ENCODE measurements at regions not wholly inside any gene's neighbourhood (a gene's known extent, or its start where the extent isn't known, plus 50 kb on each side); places are given as distances from the start of the nearest gene placed in this dataset.
"Not testable (repeated sequence)": the region's sequence is repeated elsewhere in the genome, so short reads cannot be mapped to it uniquely, and the experiment has no call there.

- H3K27me3 ChIP-seq (ENCODE audit: control insufficient read depth, insufficient read depth, low read length); H3K9ac ChIP-seq (ENCODE audit: low read depth, low read length); H3K36me3 ChIP-seq (ENCODE audit: control insufficient read depth, insufficient read depth, low read length); H3K4me3 ChIP-seq (ENCODE audit: low read depth, low read length); H3K9me3 ChIP-seq (ENCODE audit: control insufficient read depth, insufficient read depth, low read length); H3K27ac ChIP-seq (ENCODE audit: low read depth, low read length); H3K4me1 ChIP-seq (ENCODE audit: control insufficient read depth, insufficient read depth, low read length): not testable (repeated sequence)
Measured at GRCh38 chr15:22134941-22135566, 54.7 kb downstream of the OR4M2 start.

GRCh38 chr15:22137572-22137971 lies 57.2 kb downstream of the OR4M2 start:
- H3K4me1 ChIP-seq (ENCODE audit: control insufficient read depth, insufficient read depth, low read length); H3K27me3 ChIP-seq (ENCODE audit: control insufficient read depth, insufficient read depth, low read length); H3K9ac ChIP-seq (ENCODE audit: low read depth, low read length); H3K4me3 ChIP-seq (ENCODE audit: low read depth, low read length); H3K27ac ChIP-seq (ENCODE audit: low read depth, low read length); H3K9me3 ChIP-seq (ENCODE audit: control insufficient read depth, insufficient read depth, low read length); H3K36me3 ChIP-seq (ENCODE audit: control insufficient read depth, insufficient read depth, low read length): not testable (repeated sequence)

- H3K27ac ChIP-seq (ENCODE audit: low read depth, low read length); H3K27me3 ChIP-seq (ENCODE audit: control insufficient read depth, insufficient read depth, low read length); H3K4me1 ChIP-seq (ENCODE audit: control insufficient read depth, insufficient read depth, low read length); H3K9ac ChIP-seq (ENCODE audit: low read depth, low read length); H3K4me3 ChIP-seq (ENCODE audit: low read depth, low read length); H3K9me3 ChIP-seq (ENCODE audit: control insufficient read depth, insufficient read depth, low read length); H3K36me3 ChIP-seq (ENCODE audit: control insufficient read depth, insufficient read depth, low read length): not testable (repeated sequence)
Measured at GRCh38 chr15:22141106-22141505, 60.8 kb downstream of the OR4M2 start.

- not testable (repeated sequence) for H3K36me3 ChIP-seq (ENCODE audit: control insufficient read depth, insufficient read depth, low read length); H3K27ac ChIP-seq (ENCODE audit: low read depth, low read length); H3K9ac ChIP-seq (ENCODE audit: low read depth, low read length)
Measured at GRCh38 chr15:22148109-22148508, 67.8 kb downstream of the OR4M2 start.

GRCh38 chr15:22158243-22158642 lies 77.9 kb downstream of the OR4M2 start:
- not testable (repeated sequence) for H3K4me1 ChIP-seq (ENCODE audit: control insufficient read depth, insufficient read depth, low read length); H3K9me3 ChIP-seq (ENCODE audit: control insufficient read depth, insufficient read depth, low read length); H3K4me3 ChIP-seq (ENCODE audit: low read depth, low read length); H3K27ac ChIP-seq (ENCODE audit: low read depth, low read length); H3K9ac ChIP-seq (ENCODE audit: low read depth, low read length); H3K27me3 ChIP-seq (ENCODE audit: control insufficient read depth, insufficient read depth, low read length); H3K36me3 ChIP-seq (ENCODE audit: control insufficient read depth, insufficient read depth, low read length)

More at GRCh38 chr15:22148109-22148508, 67.8 kb downstream of the OR4M2 start:
- not testable (repeated sequence) for H3K27me3 ChIP-seq (ENCODE audit: control insufficient read depth, insufficient read depth, low read length); H3K4me1 ChIP-seq (ENCODE audit: control insufficient read depth, insufficient read depth, low read length); H3K9me3 ChIP-seq (ENCODE audit: control insufficient read depth, insufficient read depth, low read length); H3K4me3 ChIP-seq (ENCODE audit: low read depth, low read length)

- H3K9me3 ChIP-seq (ENCODE audit: control insufficient read depth, insufficient read depth, low read length); H3K36me3 ChIP-seq (ENCODE audit: control insufficient read depth, insufficient read depth, low read length); H3K9ac ChIP-seq (ENCODE audit: low read depth, low read length); H3K27ac ChIP-seq (ENCODE audit: low read depth, low read length); H3K4me1 ChIP-seq (ENCODE audit: control insufficient read depth, insufficient read depth, low read length); H3K27me3 ChIP-seq (ENCODE audit: control insufficient read depth, insufficient read depth, low read length); H3K4me3 ChIP-seq (ENCODE audit: low read depth, low read length): not testable (repeated sequence)
Measured at GRCh38 chr15:22160283-22160682, 80.0 kb downstream of the OR4M2 start.

- H3K4me3 ChIP-seq (ENCODE audit: low read depth, low read length); H3K36me3 ChIP-seq (ENCODE audit: control insufficient read depth, insufficient read depth, low read length); H3K27ac ChIP-seq (ENCODE audit: low read depth, low read length); H3K9me3 ChIP-seq (ENCODE audit: control insufficient read depth, insufficient read depth, low read length); H3K4me1 ChIP-seq (ENCODE audit: control insufficient read depth, insufficient read depth, low read length); H3K9ac ChIP-seq (ENCODE audit: low read depth, low read length); H3K27me3 ChIP-seq (ENCODE audit: control insufficient read depth, insufficient read depth, low read length): not testable (repeated sequence)
Measured at GRCh38 chr15:22160741-22161140, 80.4 kb downstream of the OR4M2 start.

GRCh38 chr15:22161398-22161797 lies 81.1 kb downstream of the OR4M2 start:
- not testable (repeated sequence) for H3K36me3 ChIP-seq (ENCODE audit: control insufficient read depth, insufficient read depth, low read length); H3K4me1 ChIP-seq (ENCODE audit: control insufficient read depth, insufficient read depth, low read length); H3K27ac ChIP-seq (ENCODE audit: low read depth, low read length); H3K9me3 ChIP-seq (ENCODE audit: control insufficient read depth, insufficient read depth, low read length); H3K9ac ChIP-seq (ENCODE audit: low read depth, low read length); H3K4me3 ChIP-seq (ENCODE audit: low read depth, low read length); H3K27me3 ChIP-seq (ENCODE audit: control insufficient read depth, insufficient read depth, low read length)

- not testable (repeated sequence) for H3K27me3 ChIP-seq (ENCODE audit: control insufficient read depth, insufficient read depth, low read length); H3K9ac ChIP-seq (ENCODE audit: low read depth, low read length); H3K9me3 ChIP-seq (ENCODE audit: control insufficient read depth, insufficient read depth, low read length); H3K4me3 ChIP-seq (ENCODE audit: low read depth, low read length); H3K36me3 ChIP-seq (ENCODE audit: control insufficient read depth, insufficient read depth, low read length); H3K27ac ChIP-seq (ENCODE audit: low read depth, low read length); H3K4me1 ChIP-seq (ENCODE audit: control insufficient read depth, insufficient read depth, low read length)
Measured at GRCh38 chr15:22163715-22164114, 83.4 kb downstream of the OR4M2 start.

GRCh38 chr15:22167521-22167920 lies 87.2 kb downstream of the OR4M2 start:
- not testable (repeated sequence) for H3K36me3 ChIP-seq (ENCODE audit: control insufficient read depth, insufficient read depth, low read length); H3K4me1 ChIP-seq (ENCODE audit: control insufficient read depth, insufficient read depth, low read length); H3K9ac ChIP-seq (ENCODE audit: low read depth, low read length); H3K27ac ChIP-seq (ENCODE audit: low read depth, low read length); H3K4me3 ChIP-seq (ENCODE audit: low read depth, low read length); H3K9me3 ChIP-seq (ENCODE audit: control insufficient read depth, insufficient read depth, low read length); H3K27me3 ChIP-seq (ENCODE audit: control insufficient read depth, insufficient read depth, low read length)

GRCh38 chr15:22173029-22173998 lies 93.0 kb downstream of the OR4M2 start:
- H3K9me3 ChIP-seq (ENCODE audit: control insufficient read depth, insufficient read depth, low read length); H3K36me3 ChIP-seq (ENCODE audit: control insufficient read depth, insufficient read depth, low read length); H3K9ac ChIP-seq (ENCODE audit: low read depth, low read length); H3K4me1 ChIP-seq (ENCODE audit: control insufficient read depth, insufficient read depth, low read length); H3K4me3 ChIP-seq (ENCODE audit: low read depth, low read length); H3K27ac ChIP-seq (ENCODE audit: low read depth, low read length); H3K27me3 ChIP-seq (ENCODE audit: control insufficient read depth, insufficient read depth, low read length): not testable (repeated sequence)
